Thyroid gland (tissue), 4 donors: ENCODE measurements at regions not wholly inside any gene's neighbourhood (a gene's known extent, or its start where the extent isn't known, plus 50 kb on each side); places are given as distances from the start of the nearest gene placed in this dataset.

Experiments
- DNase-seq, 2 donors: peaks; one replicate each; pipeline ENCODE4 v3.0.0-alpha.2; 2019
- H3K27ac ChIP-seq, 3 donors: fragments of 200-600 bp; sonication (generic); 1 replicate in 2 of 3; 2 replicates in 1 of 3; pipeline ENCODE4 v1.5.1; 2016 to 2019; ENCODE audit warnings: mild to moderate bottlenecking in 1 of 3, moderate library complexity in 1 of 3
- H3K27me3 ChIP-seq: fragments of 200-600 bp; sonication (generic); one replicate; pipeline ENCODE4 v1.5.1; 2019
- H3K36me3 ChIP-seq, 2 donors: fragments of 200-600 bp; sonication (generic); one replicate each; pipeline ENCODE4 v1.5.1; 2016 to 2019
- H3K4me1 ChIP-seq, 2 donors: fragments of 200-600 bp; sonication (generic); one replicate each; pipeline ENCODE4 v1.5.1; 2017 to 2019
- H3K4me3 ChIP-seq, 3 donors: fragments of 200-600 bp; sonication (generic); replicated peaks in 1 of 3; 1 replicate in 2 of 3; 2 replicates in 1 of 3; pipeline ENCODE4 v1.5.1; 2016; ENCODE audit warnings: mild to moderate bottlenecking in 1 of 3
- H3K9me3 ChIP-seq: fragments of 200-600 bp; sonication (generic); one replicate; pipeline ENCODE4 v1.5.1; 2017
- CTCF ChIP-seq, 6 experiments: fragments of 200-600 bp in 3 of 6; fragments of 450-650 bp in 3 of 6; sonication (generic) in 3 of 6; IDR thresholded peaks; one replicate each; pipeline ENCODE4 v1.5.1; 2016 to 2019; ENCODE audit warnings: antibody characterized with exemption in 6 of 6, mild to moderate bottlenecking in 2 of 6, inconsistent platforms in 1 of 6, moderate library complexity in 1 of 6
- POLR2A ChIP-seq, 2 donors: fragments of 450-650 bp; IDR thresholded peaks; one replicate each; pipeline ENCODE4 v1.6.1; 2017; ENCODE audit warnings: antibody characterized with exemption in 2 of 2, mild to moderate bottlenecking in 2 of 2, moderate library complexity in 1 of 2
- WGBS, 2 donors: methylation state at CpG; one replicate each; pipeline ENCODE4 v1.1.5; 2017; 5-methylcytosine and 5-hydroxymethylcytosine counted together
- intact Hi-C: fragments of 100-400 bp; cut with DNase I; formaldehyde crosslinking; loops from one replicate; pipeline ENCODE4 v1.15.1; 2023

DNA sequence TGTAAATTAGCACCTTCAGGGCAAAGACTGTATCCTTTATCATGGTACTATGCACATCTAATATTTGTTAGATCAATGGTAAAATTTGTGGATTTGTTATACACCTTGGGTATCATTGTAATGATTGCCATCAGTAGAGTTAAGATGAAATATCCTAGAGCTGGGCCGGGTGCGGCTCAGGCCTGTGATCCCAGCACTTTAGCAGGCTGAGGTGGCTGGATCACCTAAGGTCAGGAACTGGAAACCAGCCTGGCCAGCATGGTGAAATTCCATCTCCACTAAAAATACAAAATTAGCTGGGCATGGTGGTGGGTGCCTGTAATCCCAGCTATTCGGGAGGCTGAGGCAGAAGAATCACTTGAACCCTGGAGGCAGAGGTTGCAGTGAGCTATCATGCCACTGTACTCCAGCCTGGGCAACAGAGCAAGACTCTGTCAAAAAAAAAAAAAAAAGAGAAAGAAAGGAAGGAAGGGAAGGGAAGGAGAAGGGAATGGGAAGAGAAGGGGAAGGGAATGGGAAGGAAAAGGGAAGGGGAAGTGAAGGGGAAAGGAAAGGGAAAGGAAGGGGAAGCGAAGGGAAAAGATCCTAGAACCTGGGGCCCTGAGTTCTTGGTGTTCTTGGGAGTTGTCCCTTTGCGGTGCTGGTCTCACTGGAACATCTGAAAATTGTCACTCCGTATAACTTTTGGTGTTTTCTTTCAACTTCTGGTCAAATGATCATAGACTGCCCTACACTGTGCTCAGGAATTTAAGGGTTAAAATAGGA, 71.1 kb upstream of the NEUROD1 start:
- WGBS, 2 donors, result 91 to 98% methylated on average over 6 of the region's 6 CpGs
- intact Hi-C loops, result no loop called here
- TF ChIP-seq CTCF (IDR thresholded peaks at IDR 0.05) (no peak), POLR2A (IDR thresholded peaks at IDR 0.05) (no peak)
- H3K27me3 ChIP-seq, result no peaks in the 10 kb centered on the region
- H3K4me3 ChIP-seq, result no peak overlapping the region
- no peaks in the 10 kb centered on the region for H3K9me3 ChIP-seq
- H3K36me3 ChIP-seq, result no peaks in the 10 kb centered on the region
- no peaks in the 10 kb centered on the region for H3K4me1 ChIP-seq
- DNase-seq, result no peak
- H3K27ac ChIP-seq, result no peak overlapping the region

GRCh38 chr2:181752301-181752700, 72.0 kb upstream of the NEUROD1 start:
- Histone ChIP-seq H3K9me3 (no peaks in the 10 kb centered on the region), H3K36me3 (no peaks in the 10 kb centered on the region), H3K27ac (no peak overlapping the region), H3K27me3 (no peaks in the 10 kb centered on the region), H3K4me3 (no peak overlapping the region), H3K4me1 (no peaks in the 10 kb centered on the region)
- TF ChIP-seq POLR2A (IDR thresholded peaks at IDR 0.05), result no peak
- no peak for TF ChIP-seq CTCF (IDR thresholded peaks at IDR 0.05)
- whole genome bisulfite sequencing, 2 donors, result 0% methylated on average over 1 of the region's 1 CpG
- intact Hi-C loops, result no loop called here
- no peak for DNase-seq

GRCh38 chr2:181753686-181754085, 73.4 kb upstream of the NEUROD1 start:
- no peak overlapping the region for H3K4me3 ChIP-seq
- 86 to 89% methylated on average over 4 of the region's 4 CpGs for WGBS, 2 donors
- no peaks in the 10 kb centered on the region for H3K4me1 ChIP-seq
- intact Hi-C loops, result no loop called here
- DNase-seq, result no peak
- no peaks in the 10 kb centered on the region for H3K9me3 ChIP-seq
- TF ChIP-seq POLR2A (IDR thresholded peaks at IDR 0.05), result no peak
- TF ChIP-seq CTCF (IDR thresholded peaks at IDR 0.05), result no peak
- H3K36me3 ChIP-seq, result no peaks in the 10 kb centered on the region
- no peaks in the 10 kb centered on the region for H3K27me3 ChIP-seq
- no peak overlapping the region for H3K27ac ChIP-seq

GRCh38 chr2:181754105-181754504, 73.8 kb upstream of the NEUROD1 start:
- no peaks in the 10 kb centered on the region for H3K36me3 ChIP-seq
- no peaks in the 10 kb centered on the region for H3K9me3 ChIP-seq
- WGBS, 2 donors, result 93 to 94% methylated on average over 3 of the region's 3 CpGs
- DNase-seq, result no peak
- no peak overlapping the region for H3K4me3 ChIP-seq
- intact Hi-C loops, result no loop called here
- no peak overlapping the region for H3K27ac ChIP-seq
- no peak for TF ChIP-seq CTCF (IDR thresholded peaks at IDR 0.05)
- no peak for TF ChIP-seq POLR2A (IDR thresholded peaks at IDR 0.05)
- H3K4me1 ChIP-seq, result no peaks in the 10 kb centered on the region
- no peaks in the 10 kb centered on the region for H3K27me3 ChIP-seq

- Histone ChIP-seq H3K4me3 (no peak overlapping the region), H3K9me3 (no peaks in the 10 kb centered on the region), H3K27ac (no peak overlapping the region), H3K36me3 (no peaks in the 10 kb centered on the region), H3K4me1 (no peaks in the 10 kb centered on the region), H3K27me3 (no peaks in the 10 kb centered on the region)
- no peak for DNase-seq
- no peak for TF ChIP-seq CTCF (IDR thresholded peaks at IDR 0.05)
- no peak for TF ChIP-seq POLR2A (IDR thresholded peaks at IDR 0.05)
- intact Hi-C loops, result no loop called here
Observed at GRCh38 chr2:181755181-181755580, 74.9 kb upstream of the NEUROD1 start.
